IPS DF 4.7 (cell line): ENCODE measurements at regions not wholly inside any gene's neighbourhood (a gene's known extent, or its start where the extent isn't known, plus 50 kb on each side); places are given as distances from the start of the nearest gene placed in this dataset.

Experiments used
- DNase-seq: peaks from one replicate; pipeline ENCODE4 v3.0.0-alpha.2; 2013; ENCODE audit warnings: low spot score; ENCODE audit errors: extremely low read depth

DNA sequence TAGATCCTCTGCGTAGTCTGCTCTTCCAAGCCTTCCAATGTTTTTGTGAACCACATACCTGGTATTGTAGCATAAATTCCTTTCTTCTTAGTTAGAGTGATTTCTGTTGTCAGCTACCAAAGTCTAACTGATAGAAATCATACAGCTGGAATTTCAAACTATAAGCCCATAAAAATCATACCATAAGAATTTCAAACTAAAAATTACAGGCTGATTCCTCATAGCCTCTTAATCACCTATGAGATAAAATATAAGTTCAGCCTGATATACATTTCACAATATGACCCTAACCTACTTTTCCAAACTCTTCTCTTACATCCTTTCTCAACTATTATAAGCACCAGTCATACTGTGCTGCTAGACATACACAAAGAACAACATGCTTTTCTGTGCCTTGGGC lies 64.8 kb downstream of the PTHLH start:
- DNase-seq: no peak

DNA sequence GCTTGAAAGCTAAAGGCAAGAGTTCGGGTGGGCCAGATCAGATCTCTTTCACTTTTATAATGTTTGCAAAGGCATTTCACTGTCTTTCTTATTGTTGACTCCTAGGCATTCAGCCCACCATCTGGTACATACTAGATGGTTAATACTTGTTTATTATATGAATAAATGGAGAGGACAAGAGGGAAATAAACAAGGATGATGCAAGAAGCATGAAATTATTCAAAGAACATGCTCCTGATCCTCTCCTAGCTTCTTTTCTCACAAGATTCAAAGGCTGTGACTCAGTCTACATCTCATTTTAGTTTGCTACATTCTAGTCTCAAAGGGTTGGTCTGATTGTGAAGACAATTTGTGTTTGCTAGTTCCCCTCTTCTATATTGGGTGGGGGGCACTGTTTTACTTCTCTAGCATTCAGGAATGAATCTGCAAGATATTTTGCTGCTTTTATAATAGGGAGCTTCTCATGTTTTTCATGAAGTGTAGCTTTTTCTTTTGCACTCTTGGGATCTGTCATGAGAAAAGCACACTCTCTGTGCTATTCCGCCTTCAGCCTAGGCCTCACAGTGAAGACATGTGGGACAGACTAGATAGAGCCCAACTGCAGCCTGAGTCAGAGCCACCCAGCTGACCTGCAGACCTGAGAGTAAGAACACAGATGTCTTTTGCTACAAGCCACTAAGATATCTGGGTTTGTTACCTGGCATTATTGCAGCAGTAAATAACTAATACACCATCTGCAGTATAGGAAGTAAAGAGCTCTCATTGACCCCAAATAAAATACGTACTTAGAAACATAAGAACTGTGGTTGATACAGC lies 65.7 kb downstream of the PTHLH start:
- DNase-seq: no peak

DNA sequence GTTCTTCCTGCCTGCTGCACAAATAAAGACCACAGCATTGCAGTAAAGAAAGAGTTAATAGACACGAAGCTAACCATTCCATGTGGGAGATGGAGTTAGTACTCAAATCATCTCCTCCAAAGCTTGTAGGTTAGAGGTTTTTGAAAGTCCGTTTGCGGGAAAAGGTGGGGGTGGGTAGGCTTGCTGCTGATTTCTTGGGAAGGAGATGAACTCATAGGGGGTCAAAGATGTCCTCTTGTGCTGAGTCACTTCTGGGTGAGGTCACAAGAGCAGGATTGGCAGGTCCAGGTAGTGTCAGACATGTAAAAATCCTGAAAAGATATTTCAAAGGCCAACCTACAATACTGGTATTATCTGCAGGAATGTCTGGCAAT lies 66.4 kb downstream of the PTHLH start:
- no peak for DNase-seq

DNA sequence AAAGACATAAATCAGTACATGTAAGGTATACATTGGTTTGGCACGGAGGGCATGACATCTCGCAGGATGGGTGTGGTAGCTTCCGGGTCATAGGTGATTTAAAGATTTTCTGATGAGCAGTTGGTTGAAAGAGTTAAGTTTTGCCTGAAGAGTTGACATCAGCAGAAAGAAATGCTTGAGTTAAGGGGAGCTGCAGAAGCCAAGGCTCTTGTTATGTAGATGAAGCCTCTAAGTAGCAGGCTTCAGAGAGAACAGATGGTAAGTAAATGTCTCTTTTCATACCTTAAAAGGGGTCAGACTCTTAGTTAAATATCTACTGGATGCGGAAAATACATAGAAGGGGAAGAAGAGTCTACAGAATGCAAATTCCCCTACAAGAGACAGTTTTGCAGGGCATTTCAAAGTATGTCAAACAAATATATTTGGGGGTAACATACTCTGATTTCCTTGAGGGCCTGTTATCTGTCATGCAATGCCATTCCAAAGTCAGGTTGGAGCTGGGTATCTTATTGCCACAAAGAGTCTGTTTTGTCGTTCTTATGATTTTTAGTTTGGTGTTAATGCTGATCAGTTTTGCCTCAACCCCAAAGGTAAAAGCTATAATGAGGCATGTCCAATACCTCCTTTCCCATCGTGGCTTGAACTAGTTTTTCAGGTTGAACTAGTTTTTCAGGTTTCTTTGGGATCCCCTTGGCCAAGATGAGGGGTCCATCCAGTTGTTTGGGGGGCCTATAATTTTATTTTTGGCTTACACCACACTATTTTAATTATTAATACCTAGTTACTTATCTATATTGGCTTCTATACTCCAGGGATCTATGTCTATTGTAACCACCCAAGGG lies 67.0 kb downstream of the PTHLH start:
- peak; percentile 74 for DNase-seq

DNA sequence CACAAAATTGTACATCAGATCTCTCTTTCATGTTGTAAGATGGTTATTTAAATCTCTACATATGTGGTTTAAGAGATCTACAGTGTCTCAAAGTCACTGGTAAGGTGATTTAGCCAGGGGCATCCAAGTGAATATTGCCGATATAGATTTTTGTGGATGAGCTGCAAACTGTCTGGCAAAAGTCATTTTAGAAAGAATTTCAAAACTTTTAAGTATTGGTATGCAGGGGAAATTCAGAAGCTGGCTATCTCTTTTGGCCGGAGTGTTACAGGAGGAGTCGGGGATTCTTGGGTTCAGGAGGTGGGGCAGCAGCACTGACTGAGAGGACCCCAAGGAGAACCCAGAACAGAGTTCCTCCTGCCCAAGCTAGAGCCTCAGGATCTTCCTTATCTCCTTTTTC lies 69.9 kb downstream of the PTHLH start:
- no peak for DNase-seq

DNA sequence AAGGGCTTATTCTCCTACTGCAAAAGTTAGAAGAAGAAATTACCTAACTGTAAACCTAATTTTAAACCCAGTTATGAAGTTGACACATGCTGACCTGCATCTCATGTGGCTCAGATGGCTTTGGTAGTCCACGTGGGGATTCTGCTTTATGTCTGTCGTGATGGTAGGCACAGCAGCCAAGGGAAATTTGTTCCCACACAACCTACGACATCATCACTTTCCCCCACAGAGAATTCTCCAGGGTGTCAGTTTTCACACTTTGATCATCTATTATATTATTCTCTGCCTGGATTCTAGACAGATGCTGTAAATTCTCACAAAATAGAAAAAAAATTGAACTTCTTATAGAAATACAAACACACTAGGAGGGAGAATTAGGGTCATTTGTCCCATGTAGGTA lies 70.6 kb downstream of the PTHLH start:
- DNase-seq: no peak

DNA sequence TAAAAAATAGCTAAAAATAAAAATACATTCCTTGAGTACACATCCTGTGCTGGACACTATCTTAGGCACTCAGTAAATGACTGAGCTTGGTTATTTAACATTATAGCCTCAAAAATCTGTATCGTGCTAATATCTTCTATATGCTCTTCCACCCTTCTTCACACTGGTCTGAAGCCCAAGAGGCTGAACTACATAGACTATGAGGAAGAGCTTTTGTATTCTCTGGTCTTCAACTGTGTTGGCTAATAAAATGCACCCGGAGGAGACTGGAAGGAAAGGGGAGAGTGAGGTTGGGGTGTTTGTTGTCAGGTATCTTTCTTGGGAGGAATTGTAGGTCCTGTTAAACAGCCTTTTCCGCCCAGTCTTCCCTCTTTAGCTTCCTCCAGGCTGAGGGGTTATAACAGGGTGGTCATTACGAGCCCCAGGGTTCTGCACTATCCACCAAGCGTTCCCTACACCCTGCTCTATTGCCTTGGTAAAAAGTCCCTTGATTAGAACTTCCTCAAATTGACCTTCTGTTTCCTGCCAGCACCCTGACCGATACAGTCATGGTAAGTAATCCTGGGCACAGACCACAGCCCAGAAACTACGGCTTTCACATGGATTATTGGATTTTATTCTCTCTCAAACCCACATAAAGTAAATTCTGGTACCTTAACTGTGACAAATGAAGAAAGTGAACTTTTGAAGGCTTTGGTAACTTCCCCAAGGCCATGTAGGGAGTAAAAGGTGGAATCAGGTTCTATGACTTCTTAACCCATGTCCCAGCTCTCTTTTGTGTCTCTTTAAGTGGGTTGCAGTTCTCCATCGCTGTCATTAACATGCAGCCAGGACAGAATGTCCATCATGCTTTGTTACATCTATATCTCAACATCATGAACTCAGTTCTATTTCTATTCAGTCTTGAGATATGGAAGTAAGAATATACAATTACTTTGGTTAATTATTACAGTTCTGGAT lies 71.3 kb downstream of the PTHLH start:
- DNase-seq: no peak

DNA sequence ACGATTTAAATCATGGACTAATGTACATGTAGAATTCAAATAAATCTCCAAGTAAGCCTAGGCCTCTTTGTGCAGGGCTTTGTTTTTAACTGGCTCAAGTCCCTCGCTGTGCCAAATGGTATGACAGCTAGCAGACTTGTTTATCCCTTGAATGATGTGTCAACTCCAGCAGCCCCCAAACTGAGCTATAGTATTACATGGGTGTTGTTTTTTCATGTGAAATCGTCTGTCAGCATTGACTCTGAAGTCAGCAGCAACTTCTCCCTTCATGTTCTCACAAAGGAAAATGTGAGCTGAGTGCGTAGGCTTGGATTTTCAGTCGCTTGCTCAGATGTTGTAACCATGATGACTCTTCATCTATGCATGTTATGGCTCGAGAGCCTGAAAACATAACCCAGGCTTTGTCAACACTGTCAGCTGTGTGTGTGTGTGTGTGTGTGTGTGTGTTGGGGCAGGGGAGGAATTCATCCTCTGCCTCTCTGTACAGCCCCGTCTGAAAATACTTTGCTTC lies 73.3 kb downstream of the PTHLH start:
- DNase-seq: no peak

DNA sequence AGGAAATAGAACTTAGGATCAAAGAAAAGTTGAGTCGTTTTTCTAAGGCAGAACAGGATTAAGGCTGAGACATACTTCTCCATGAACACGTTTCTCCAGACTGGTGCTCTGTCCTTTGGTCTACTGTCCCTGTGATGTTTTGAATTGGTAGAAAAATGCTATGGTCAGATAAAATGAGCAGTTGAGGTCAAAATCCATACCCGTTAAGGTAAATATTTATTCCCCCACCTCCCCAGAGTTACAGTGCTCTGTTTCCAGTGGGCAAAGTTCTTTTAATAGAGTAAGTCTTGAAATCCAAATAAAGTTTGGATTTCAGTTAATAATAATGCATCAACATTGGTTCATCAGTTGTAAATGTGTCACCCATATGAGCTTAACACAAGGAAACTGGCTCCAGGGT lies 74.5 kb downstream of the PTHLH start:
- DNase-seq: no peak

DNA sequence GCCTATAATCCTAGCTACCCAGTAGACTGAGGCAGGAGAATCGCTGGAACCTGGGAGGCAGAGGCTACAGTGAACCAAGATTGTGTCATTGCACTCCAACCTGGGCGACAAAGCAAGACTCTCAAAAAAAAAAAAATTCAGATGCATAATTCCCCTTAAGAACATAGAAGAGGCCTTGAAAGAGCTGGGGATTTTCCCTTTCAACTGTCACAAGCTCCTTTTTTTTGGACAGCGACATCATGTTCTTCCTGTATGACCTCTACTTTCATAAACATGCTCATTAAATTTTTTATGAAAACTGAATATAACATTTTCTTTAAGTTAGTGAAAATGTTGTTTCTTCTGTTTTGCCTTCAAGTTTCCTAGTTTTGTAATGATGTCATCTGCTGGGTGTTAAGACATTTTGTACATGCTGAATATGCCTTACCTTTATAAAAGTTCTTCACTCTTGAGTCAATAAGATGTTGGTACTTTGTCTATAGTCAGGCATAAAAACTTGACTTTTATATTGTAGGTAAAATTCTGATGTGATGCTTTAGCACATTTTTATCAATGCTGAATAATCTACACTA lies 76.0 kb downstream of the PTHLH start:
- no peak for DNase-seq

DNA sequence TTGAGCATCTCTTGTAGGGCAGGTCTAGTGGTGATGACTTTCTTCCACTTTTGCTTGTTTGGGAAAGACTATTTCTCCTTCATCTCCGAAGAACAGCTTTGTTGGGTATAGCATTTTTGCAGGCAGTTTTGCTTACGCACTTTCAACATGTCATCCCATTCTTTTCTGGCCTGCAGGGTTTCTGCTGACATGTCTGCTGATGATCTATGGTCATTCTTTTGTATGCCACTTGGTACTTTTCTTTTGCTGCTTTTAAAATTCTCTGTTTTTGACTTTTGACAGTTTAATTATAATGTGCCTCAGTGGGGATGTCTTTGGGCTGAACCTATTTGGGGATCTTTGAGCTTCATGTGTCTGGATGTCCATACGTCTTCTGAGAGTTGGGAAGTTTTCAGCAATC lies 78.2 kb downstream of the PTHLH start:
- DNase-seq: no peak

DNA sequence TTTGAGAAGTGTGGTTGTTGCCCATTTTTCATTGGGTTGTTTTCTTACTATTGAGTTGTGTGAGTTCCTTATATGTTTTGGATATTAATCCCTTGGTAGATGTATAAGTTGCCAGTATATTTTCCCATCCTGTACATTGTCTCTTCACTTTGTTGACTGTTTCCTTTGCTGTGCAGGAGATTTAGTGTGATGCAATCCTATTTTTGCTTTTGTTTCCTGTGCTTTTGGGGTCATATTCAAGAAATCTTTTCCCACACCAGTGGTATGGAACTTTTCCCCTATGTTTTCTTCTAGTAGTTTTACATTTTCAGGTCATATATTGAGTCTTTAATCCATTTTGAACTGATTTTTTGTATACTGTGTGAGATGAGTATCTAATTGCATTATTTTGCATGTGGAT lies 92.8 kb downstream of the PTHLH start:
- DNase-seq: no peak

DNA sequence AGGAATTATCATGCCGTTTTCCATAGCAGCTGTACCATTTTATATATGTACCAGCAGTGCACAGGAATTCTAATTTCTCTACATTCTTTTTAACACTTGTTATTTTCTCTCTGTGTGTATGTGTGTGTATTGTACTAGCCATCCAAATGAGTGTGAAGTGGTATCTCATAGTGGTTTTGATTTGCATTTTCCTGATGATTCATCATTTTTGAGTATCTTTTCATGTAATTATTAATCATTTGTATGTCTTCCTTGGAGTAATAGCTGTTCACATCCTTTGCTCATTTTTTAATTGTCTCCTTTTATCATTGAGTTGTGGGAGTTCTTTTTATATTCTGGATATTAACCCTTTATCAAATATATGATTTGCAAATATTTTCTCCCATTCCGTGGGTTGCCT lies 95.6 kb upstream of the MANSC4 start:
- DNase-seq: no peak

DNA sequence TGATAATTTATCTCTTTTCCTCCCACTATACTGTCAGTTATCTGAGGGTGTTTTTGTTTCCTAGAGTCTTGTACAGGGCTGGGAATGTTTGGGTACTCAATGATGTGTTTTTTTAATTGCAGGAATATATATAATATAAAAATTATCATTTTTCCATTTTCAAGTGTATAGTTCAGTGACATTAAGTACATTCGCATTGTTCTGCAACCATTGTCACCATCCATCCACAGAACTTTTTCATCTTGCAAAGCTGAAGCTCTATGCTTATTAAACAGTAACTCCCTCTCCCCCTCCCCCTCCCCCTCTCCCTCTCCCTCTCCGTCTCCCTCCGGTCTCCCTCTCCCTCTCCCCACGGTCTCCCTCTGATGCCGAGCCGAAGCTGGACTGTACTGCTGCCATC lies 93.0 kb upstream of the MANSC4 start:
- no peak for DNase-seq

DNA sequence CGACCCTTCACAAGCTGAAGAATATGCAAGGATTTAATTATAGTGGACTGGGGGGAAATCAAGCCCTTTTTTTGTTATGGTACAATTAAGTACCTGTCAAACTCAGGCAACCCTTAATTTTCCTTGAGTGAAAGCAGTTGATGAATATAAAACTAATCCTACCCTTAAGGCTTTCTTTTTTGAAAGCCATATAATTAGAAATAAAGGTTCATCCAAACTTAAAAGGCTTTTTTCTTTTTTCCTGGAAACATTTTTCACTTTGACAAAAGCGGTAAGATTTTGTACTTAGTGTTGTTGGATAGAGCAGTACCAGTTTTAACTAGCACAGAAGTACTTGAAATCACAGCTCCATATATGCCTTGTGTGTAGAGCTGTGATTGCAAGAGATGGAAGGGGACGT lies 91.9 kb upstream of the MANSC4 start:
- no peak for DNase-seq

DNA sequence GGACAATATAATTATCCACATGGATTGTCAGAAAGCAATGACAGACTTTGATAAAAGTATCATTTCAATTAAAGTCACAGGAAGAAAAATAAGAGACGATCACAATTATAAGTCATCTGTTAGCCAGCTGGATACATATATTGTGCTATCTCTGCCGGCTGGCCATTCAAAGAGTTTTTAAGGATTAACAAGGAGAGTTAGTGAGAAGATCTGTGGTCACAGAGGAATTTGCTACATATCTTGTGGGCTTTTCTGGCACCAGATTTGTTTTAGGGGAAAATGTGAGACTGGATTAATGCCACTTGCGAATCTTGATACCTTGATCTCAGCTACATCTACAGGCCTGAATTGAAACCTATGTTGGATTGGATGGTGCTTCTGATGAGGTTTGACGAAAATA lies 90.9 kb upstream of the MANSC4 start:
- no peak for DNase-seq

DNA sequence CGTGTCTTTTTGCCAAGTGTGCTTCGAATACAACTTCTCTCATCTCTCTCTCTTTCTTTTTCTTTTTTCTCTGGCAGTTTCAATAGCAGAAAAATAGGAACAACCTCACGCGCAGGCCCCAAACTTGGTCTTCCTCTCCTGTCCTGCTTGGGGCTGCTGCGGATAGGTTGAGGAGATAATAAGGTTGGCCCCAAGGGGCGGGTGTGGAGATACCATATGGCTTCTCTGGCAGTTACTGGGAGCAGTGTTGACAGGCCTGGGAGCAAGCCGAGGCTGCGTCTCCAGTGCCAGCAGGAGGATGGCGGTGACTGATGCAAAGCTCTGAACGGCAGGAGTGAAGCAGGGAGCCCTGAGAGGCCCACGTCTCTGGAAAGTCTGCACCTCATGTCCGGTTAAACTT lies 89.5 kb upstream of the MANSC4 start:
- DNase-seq: no peak

DNA sequence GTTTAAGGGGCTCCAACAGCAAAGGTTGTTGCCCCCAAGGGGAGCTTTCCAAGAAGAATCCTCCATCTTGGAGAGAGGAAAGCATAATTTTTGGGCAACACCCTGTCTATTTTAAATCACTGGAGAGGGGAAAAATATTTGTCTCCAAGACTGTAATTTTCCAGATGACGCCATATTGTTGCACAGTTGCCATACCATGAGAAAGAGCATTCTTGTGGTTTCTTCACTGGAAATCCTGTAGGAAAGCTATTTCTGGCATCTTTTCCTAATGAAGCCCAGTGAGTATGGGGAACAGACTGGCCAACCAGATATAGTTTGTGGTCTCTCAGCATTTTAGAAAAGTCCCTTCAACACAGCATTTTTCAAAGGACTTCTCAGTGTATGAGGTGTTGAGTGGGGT lies 88.1 kb upstream of the MANSC4 start:
- no peak for DNase-seq

DNA sequence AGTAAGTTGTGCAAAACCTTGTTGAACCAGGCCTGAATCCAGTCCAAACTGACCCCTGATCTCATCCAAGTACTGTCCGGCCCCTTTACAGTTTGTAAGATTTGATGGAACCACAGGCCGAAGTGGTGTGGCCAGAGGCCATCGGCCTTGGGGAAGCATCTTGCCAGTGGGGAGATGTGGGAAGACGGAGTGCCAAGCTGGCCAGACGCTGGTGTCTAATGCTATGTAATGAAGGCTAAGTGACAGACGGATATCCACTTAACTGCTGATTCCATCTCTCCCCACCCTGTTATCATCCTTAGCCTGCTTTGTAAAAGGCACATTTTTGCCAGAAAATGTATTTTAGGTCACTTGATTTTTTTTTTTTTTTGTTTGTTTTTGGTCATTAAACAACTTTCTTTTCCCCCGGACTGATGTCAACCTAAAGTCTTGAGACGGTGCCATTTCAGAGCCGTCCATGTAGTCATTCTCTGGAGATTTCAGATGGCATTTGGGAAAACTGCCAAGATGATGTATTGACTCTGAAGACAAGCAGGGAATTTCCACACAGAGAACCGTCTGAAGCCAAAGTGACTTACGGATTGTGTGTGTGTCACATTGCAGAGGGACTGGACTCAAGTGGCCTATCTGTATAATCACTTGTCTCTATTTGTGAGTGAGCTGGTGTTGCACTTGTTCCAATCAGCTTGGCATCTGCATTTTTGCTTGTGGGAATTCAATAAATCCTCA lies 86.5 kb upstream of the MANSC4 start:
- no peak for DNase-seq

DNA sequence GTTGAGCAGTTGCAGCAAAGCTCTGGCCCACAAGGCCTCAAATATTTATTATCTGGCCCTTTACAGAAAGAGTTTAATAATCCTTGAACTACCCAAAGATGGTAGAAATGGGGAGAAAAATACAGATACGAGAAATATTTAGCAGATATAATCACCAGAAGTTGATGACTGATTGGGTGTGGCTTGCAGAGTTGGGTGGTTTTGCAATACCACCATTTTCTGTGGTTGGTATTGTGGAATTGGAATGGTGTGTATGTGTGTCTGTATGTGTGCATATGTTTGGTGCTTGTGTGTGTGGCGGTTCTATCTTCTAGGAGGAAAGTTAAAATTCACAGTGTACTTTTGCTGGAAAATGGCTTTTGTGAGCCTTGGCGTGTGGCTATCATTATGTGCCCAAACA lies 85.4 kb upstream of the MANSC4 start:
- DNase-seq: no peak

DNA sequence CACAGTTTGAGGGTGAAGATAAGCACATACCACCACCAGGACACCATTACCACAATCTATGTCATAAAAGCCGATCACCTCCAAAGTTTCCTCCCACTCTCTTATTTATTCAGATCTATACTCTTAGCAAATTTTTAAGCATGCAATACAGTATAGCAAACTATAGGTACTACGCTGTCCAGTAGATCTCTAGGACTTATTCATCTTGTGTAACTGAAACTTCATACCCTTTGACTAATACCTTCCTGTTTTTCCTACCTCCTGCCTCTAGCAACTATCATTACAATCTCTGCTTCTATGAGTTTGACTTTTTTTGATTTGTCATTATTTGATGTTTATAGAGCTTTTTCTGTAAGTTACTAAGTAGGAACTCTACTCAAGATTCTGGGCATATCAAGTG lies 84.5 kb upstream of the MANSC4 start:
- DNase-seq: no peak
